Kidney glomerular epithelial cell (primary cell): ENCODE measurements at regions not wholly inside any gene's neighbourhood (a gene's known extent, or its start where the extent isn't known, plus 50 kb on each side); places are given as distances from the start of the nearest gene placed in this dataset.

Experiments used
- DNase-seq: peaks from one replicate; lab custom pipeline; 2025; lab: John Stamatoyannopoulos, UW

DNA sequence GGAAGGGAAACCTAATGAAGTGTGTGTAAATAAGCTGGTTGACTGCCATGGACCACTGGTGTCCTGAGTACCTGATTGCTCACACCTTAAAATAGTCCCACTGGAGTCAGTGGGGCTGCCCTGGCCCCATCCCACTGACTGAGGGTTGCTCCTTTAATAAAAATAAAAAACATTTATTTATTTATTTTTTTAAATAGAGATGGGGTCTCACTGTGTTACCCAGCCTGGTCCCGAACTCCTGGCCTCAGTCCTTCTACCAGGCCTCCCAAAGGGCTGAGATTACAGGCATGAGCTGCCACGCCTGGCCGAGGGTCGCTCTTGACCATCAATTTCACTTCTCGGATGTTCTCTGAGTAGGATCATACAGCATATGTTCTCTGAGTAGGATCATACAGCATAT lies 394.2 kb upstream of the IRX2 start:
- no peak for DNase-seq

DNA sequence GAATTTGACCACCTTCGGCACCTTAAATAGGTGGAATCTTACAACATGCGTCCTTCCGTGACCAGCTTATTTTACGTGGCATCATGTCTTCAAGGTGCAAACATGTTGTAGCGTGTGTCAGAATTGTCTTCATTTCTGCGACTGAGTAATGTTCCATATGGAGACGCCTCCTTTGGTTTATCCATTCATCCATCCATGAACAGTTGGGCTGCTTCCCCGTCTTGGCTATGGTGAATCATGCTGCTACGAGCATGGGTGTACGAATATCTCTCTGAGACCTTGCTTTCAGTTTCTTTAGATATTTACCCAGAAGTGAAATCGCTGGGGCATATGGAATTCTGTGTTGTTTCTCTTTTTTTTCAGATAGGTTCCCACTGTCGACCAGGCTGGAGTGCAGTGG lies 391.9 kb upstream of the IRX2 start:
- DNase-seq: no peak

DNA sequence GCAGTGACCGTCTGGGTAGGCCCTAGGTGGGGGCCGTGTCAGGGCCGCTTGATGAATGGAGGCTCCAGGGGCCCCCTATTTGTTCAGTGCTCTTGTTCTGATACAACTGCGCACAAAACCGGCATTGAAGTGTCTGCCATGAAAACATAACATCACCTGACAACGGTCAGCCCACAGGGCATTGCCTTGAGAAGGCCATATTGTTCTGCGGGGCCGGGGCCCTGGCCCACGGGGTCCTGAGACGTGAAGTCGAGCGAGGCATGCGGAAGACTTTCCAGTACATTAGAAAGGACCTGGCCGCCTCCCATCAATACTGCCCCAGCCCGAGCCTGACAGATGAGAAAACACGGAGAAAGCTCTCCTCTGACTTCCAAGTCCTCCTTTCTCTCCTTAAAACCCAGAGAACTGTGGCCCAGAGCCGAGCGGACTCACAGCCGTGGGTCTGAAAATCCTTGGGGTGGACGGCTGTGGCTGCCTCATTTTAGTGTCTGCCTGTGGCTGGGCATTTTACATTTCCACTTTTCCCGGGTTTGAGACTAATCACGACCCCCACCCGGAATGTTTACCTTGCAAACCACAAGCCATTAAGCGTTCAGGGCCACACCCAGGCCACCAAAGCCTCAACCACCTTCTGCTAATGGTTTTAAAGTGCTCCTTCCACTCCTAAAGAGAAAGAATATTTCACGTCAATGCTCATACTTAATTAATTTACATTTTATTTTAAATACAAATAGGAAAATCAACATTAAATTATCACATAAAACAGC lies 391.0 kb upstream of the IRX2 start:
- DNase-seq: no peak

DNA sequence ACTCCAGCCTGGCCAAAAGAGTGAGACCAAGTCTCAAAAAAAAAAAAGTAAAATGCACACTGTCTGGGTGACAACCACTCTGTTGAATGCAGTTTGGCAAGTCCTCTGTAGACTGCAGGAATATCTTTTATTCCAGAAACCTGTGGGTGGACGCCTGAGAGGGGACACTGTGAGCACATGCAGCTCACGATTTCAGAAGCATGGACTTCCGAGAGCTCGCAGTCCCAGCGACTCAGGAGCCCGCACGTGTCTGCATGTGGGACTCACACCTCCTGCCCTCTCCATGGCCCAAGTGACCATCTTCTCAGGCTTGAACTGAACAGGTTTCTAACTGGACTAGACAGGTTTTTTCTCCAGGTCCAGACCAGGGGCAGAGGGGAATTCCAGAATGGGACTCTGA lies 388.6 kb upstream of the IRX2 start:
- DNase-seq: no peak

DNA sequence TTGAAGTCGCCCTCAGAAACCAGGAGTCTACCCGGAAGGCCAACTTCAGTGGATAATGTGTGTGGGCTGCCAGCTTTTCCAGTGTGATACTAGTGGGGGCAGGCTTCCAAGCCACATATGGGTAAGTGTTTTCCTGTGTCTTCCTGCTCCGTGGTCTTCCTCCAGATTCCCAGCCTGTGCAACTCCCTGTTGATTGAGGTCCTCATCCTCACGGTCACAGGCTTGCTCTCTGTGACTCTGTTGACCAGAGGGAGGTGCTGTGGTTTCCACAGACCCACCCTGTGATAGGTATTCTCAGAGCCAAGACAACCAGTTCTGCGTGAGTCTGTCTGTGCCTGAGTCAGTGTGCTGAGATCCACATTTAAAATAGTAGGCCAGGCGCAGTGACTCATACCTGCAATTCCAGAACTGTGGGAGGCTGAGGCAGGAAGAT lies 388.0 kb upstream of the IRX2 start:
- DNase-seq: no peak

DNA sequence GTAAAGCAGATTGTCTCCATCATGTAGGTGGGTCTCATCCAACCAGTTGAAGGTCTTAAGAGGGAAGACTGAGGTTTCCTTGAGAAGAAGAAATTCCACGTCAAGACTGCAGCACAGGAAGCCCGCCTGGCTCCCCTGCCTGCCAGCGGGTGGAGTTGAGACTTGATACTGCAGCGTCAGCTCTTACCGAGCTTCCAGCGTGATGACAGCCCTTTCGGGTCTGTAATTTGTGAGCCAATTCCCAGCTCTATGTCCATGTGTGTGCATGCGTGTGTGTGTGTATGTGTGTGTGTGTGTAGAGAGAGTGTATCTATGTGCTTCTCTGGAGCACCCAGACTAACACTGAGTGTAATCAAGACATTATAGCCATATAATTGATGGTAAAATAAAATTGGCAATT lies 379.7 kb upstream of the IRX2 start:
- no peak for DNase-seq

DNA sequence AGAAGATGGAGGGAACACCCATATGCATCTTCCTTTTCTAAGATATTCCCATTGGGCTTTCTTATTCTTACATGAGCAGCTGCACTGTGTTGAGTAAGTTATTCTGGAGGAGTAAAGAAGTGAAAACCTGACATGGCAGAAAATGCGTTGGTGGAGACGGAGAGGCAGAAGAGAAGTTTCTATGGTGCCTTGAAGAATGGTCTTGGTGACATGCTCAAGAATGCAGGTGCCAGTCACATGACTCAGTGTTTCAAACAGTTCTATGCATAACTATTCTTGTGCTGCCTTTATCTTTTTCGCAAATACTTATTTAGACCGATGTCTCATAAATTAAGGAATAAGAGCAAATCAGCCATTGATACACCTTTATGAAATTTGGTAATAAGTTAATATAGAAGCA lies 377.8 kb upstream of the IRX2 start:
- no peak for DNase-seq

DNA sequence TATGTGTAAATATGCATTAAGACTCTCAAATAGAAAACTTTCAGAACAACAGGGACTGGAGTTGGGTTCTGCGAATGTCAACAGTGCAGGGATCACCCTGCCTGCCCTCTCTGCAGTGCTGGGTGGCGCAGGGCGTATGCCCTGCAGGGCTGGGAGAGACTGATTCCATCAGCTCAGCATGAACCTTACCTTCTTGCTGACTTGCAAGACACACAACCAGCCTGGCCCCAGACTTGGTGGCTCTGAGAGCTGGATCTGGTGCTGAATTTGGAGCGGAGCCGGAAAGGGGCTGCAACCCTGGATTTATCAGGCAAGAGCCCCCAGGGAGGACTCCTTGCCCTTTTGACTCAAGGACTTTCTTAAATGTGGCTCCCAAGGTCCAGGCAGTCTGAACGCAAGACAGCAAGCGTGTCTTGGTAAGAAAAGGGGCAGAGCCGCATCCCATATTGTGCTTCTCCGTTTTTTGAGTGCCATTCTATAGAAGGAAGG lies 376.0 kb upstream of the IRX2 start:
- no peak for DNase-seq

DNA sequence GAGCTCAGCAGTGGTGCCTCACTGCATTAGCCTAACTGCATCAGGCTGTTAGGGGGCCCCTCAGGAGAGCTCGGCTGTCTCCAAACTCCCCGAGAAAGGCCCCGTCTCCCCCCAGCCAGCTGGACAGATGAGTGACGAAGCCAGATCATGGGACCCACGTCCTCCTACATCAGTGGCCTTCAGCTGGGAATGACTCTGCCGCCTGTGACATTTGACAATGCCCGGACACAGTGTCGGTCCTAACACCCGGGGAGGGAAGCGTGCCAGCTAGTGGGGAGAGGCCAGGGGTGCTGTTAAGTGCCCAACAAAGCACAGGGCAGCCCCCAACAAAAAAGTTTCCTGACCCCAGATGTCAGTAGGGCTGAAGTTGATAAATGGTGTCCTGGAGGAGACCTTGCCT lies 375.2 kb upstream of the IRX2 start:
- no peak for DNase-seq

DNA sequence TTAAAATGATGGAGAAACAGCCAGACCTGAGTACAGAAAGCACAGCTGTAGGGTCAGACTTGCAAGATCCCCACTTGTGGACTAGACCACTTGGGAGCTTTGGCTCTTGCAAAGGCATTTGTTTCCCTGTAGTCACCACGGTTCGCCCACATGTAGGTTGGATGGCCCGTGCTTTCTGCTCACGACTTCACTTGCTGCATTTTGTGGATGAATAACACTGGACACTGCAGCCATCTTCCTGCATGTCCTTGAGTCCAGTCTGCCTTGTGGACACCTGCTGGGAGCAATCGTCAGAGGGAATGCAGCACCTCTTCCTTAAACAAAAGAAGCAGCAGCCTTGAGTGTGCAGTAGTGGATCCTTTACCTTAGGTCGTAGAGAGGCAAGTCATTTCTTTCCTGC lies 372.9 kb upstream of the IRX2 start:
- no peak for DNase-seq

DNA sequence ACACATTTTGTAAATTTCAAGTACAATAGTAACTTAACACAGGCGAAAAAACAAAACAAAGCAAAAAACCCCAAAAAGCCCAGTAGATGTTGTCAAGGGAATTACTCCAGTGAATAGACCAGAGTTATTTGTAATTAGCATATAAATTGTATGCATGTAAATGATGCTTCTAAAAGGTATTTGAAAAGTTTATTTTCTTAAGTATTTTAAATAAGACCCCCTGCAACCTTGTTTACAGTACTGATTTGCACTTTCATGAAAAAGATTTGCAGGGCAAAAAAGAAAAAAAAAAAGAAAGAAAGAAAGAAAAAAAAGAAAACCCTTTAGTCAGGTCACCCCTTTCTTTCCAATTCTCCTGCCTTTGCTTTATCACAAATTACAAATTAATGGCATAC lies 372.3 kb upstream of the IRX2 start:
- no peak for DNase-seq

DNA sequence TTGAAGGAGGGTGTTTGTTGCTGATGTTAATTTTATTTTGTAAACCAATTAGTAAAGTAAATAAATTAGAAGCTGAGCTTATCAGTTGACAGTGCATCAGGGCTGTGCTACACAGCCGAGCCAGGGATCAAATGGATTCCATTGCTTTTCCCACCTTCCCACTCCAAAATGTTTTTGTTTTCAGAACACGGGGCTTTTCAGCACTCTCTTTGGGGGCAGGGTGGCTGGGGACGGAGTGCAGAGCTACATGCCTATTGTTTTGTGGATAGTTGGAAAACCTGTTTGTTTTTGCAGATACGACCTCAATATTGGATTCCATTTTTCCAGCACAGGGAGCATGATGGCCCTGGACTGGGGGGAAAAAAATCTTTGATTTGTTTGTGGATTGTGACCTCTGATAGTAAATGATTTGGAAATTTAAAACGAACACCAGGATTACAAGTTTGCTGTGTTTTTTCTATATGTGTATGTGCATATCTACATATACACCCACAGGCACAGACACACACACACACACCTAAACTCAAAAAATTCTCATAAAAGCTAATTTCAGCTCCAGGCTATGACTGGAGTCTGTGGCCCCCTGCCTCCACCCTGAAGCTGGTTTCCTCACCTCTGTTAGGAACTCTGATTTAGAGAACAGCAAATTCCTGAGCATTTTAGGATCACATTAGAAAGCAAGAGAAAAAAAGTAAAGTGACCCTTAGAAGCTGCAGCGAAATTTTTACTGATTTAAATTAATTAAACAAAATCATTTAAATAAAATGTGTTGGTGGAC lies 371.7 kb upstream of the IRX2 start:
- no peak for DNase-seq

DNA sequence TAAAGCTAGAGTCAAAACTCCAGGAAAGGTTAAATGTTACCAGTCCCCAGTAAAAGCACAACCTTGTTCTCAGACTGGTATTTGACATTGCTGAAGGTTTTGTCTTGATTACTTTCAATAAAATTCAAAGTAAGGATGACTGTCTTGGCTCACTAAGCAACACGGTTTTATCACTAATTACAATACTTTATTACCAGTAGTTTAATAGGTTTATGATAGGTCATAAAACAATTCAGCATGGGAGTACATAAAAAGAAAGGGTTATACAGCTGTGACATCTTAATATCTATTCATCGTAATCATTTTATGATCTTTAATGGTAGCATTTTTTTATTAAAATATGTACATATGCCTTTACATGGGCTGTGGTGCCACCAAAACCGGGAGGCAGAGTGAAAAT lies 370.7 kb upstream of the IRX2 start:
- DNase-seq: no peak

DNA sequence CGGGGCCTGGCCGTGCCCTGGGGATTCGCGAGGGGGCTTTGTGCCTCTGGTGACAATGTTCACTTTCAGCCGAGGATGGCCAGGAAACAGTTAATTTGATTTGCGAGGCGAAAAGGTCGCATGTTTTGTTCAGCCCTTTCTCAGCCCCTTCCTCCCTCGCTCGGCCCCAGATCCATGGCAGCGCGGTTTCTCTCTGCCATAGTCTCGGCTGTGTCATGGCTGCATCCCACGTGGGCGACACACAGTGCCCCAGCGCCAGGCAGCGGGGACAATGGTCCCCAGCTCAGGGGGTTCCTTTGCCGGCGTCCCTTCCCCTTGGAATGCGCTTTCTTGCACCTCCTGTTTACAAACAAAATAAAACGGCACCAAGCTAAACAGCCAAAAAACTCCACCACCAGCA lies 370.3 kb upstream of the IRX2 start:
- no peak for DNase-seq

DNA sequence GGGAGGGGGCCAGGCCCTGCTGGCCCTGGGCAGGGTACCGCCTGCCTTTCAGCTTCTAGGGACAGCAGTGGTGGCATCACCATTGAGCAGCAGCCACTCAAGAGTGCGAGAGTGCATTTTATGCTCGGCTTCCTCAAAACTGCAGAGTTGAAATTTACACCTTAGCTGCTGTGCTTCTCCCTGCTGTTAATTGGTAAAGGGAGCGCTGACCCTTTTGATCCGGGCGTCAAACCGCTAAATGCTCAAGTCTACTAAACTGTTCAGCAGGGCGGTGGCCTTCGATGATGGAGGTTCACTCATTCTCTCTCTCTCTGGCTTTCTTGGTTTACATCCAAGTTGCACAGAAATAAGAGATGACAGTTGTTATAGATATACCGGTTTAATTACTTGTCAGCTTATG lies 368.6 kb upstream of the IRX2 start:
- DNase-seq: no peak

DNA sequence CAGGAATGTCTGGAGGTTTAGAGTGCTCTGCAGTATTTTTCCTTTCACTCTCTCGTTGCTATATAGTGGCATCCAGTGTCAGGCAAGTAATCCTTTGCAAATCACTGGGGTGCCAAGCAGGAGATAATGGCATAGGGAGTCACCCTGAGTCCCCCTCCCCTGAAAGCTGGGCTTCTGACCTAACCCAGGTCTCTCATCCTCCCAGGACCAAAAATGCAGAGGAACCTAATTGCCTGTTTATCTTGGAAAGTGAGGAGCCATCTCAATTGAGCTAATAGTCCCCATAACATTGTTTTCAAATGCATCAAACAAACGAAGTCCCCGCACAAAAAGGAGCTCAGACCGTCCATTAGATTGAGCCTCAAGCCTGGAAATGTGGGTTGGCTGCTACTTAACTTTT lies 368.0 kb upstream of the IRX2 start:
- no peak for DNase-seq

DNA sequence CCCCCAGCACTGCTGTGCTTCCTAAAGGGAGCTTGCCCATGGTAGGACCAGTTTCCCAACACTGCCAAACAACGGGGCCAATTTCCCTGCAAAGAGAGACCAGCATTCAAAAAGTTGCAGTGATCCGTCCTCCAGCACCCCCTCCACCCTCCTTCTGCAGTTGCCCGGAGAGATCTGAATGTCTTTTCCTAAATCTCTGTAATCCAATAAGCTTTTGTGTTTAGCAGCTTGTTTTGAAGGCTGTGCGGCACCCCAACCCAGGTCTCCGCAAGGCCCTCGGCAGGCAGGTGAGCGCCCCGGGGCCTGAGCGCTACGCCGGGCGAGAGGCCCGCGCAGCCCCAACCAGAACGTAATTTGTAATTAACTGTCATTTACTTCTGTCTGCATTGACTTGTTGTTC lies 366.9 kb upstream of the IRX2 start:
- no peak for DNase-seq

DNA sequence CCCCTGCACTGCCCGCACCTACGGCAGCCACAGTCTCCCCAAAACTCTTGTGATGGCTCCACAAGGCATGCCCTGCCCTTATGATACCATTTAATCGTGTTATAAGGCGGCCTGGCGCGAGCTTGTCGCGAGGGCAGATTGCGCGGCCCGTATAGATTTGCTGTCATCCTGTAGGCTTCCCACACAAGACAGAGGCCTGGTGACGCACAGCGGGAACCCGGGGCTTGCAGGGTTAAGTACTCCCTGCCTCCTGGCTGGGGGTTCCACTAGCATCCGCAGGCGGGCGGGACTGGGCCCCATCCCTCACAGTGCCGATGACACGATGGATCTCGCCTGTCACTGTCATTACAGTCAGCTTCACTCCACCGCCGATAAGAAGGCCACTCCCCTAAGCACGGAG lies 364.9 kb upstream of the IRX2 start:
- DNase-seq: no peak

DNA sequence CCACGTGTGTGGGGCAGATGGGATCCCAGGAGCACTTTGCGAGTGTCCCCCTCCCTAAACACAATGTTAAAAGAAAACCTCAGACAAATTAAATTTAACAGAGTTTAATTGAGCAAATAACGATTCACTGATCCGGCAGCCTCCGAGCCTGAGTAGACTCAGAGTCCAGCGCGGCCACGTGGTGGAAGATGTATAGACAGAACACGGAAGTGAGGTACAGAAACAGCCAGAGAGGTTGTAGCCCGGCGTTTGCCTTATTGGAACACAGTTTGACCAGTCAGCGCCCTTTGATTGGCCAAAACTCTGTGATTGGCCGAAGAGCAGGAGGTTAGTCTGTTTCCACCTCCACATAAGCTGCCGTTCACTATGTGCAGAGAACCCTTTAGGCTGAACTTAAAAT lies 363.0 kb upstream of the IRX2 start:
- DNase-seq: no peak

DNA sequence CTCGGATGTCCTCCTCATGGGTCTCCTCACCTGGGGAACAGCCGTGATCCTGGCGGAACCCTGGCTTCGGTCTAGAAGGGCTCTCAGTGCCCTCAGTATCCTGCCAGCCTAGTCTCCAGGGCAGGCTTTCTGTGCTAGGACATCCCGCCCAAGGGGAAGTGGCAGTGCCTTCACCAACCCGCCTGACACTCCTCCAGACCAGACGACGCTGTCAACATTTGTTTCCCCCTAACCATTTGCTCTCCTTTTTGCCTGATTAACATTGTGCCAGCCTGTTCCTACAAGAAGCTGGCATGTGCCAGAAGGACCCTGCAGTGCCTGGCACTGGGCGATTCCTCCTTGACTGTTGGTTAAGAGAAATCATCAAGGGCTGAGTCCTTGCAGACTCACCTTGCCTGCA lies 358.9 kb upstream of the IRX2 start:
- DNase-seq: no peak

DNA sequence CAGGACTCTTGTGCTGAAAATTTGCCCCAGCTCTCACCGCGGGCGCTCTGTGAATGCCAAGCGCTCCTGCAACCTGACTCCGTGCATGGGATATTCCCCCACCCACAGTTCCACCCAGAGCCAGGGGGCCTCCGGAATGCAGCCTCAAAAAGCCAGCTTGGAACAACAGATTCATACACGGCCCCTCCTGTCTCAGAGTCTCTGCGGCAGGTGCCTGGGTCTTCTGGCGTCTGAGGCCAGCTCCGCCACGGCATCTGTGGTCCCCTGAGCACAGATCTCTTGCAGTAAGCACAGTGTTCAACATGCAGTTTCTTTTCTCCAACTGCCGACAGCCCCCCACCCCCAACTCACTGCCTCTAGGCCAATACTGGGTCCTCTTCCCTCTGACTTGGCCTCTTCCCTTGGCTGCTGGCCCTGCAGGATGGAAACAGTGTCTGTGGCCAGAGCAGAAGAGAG lies 355.7 kb upstream of the IRX2 start:
- DNase-seq: no peak

DNA sequence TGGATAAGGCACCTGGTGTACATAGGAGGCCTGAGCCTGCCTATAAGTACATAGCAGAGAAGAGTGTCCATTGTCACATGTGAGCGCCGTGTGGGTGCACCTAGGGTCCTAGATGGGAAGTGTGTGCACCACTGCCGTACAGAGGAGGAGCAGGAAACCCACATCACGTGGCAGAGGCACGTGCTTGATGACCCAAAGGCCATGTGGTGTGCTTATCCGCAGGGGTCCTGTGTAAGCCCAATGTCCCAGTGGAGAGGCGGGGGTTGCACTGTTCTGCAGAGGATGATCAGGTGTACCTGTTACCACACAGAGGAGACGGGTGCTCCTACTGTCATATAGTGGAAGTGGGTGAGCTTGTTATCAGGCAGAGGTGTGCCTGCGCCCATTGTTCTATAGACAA lies 354.1 kb upstream of the IRX2 start:
- DNase-seq: no peak

DNA sequence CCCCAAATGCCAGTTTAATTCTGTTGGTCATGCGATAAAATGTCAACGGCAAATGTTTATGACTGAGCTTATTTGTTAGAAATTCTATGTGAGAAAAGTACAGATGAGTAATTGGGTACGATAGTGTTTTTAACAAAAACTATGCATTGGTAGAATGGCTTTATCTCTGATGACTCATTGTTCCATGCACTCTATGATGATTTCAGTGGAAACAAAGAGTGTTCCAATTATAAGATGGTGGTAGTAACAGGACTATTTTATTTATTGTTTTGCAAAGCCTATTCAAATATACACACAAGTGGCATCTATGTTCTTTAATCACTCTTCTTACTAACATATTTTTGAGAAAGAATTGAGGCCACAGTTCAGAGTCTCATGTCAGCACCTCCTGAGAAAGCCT lies 353.7 kb upstream of the IRX2 start:
- DNase-seq: no peak
